ENCODE measurements at regions not wholly inside any gene's neighbourhood (a gene's known extent, or its start where the extent isn't known, plus 50 kb on each side); places are given as distances from the start of the nearest gene placed in this dataset.

- Histone ChIP-seq H3K4me3 (no peak overlapping the region), H3K27ac (replicated peaks in 1 of 4) (no peak overlapping the region), H3K36me3 (no peaks in the 10 kb centered on the region), H3K4me1 (peaks cover 3 to 17% (median 8%) of the 10 kb centered on the region in 4 donors), H3K9me3 (no peaks in the 10 kb centered on the region), H3K27me3 (peaks cover 0 to 11% (median 0%) of the 10 kb centered on the region in 4 donors)
- no peak for DNase-seq (ENCODE audit: extremely low spot score)
- 77% methylated on average over 3 of the region's 3 CpGs for WGBS
- TF ChIP-seq EP300 (IDR thresholded peaks at IDR 0.05) = no peak
- TF ChIP-seq POLR2A (IDR thresholded peaks at IDR 0.05; ENCODE audit: low read depth) = no peak
- no peak for TF ChIP-seq CTCF (IDR thresholded peaks at IDR 0.05)
- TF ChIP-seq POLR2AphosphoS5 (IDR thresholded peaks at IDR 0.05) = no peak
- intact Hi-C loops (cut with DNase I) = no loop called here
Measured at GRCh38 chr20:22799687-22800086, 215.3 kb upstream of the FOXA2 start.

- intact Hi-C loops (cut with DNase I) = no loop called here
Measured at GRCh38 chr20:22800129-22800528, 215.8 kb upstream of the FOXA2 start.

GRCh38 chr20:22801528-22801927 is 217.2 kb upstream of the FOXA2 start:
- Histone ChIP-seq H3K36me3 (no peaks in the 10 kb centered on the region), H3K27ac (replicated peaks in 1 of 4) (no peak overlapping the region), H3K9me3 (no peaks in the 10 kb centered on the region), H3K27me3 (peaks cover 0 to 11% (median 0%) of the 10 kb centered on the region in 4 donors), H3K4me3 (no peak overlapping the region), H3K4me1 (no peaks in the 10 kb centered on the region)
- intact Hi-C loops (cut with DNase I) = no loop called here
- WGBS = 35% methylated on average over 4 of the region's 4 CpGs
- no peak for DNase-seq (ENCODE audit: extremely low spot score)
- no peak for TF ChIP-seq POLR2AphosphoS5 (IDR thresholded peaks at IDR 0.05)
- TF ChIP-seq POLR2A (IDR thresholded peaks at IDR 0.05; ENCODE audit: low read depth) = no peak
- TF ChIP-seq CTCF (IDR thresholded peaks at IDR 0.05) = no peak
- TF ChIP-seq EP300 (IDR thresholded peaks at IDR 0.05) = no peak

More at GRCh38 chr20:22800129-22800528, 215.8 kb upstream of the FOXA2 start:
- H3K27ac ChIP-seq (replicated peaks in 1 of 4) = no peak overlapping the region
- H3K36me3 ChIP-seq = no peaks in the 10 kb centered on the region
- H3K27me3 ChIP-seq = peaks cover 0 to 11% (median 0%) of the 10 kb centered on the region in 4 donors
- 78% methylated on average over 1 of the region's 1 CpG for WGBS
- no peak overlapping the region for H3K4me3 ChIP-seq
- H3K9me3 ChIP-seq = no peaks in the 10 kb centered on the region
- H3K4me1 ChIP-seq = peaks cover 0 to 12% (median 5%) of the 10 kb centered on the region in 4 donors
- TF ChIP-seq CTCF (IDR thresholded peaks at IDR 0.05) = no peak
- TF ChIP-seq POLR2A (IDR thresholded peaks at IDR 0.05; ENCODE audit: low read depth) = no peak
- no peak for TF ChIP-seq POLR2AphosphoS5 (IDR thresholded peaks at IDR 0.05)
- TF ChIP-seq EP300 (IDR thresholded peaks at IDR 0.05) = no peak
- no peak for DNase-seq (ENCODE audit: extremely low spot score)

- Histone ChIP-seq H3K27ac (replicated peaks in 1 of 4) (no peak overlapping the region), H3K4me1 (no peaks in the 10 kb centered on the region), H3K4me3 (no peak overlapping the region), H3K9me3 (no peaks in the 10 kb centered on the region), H3K27me3 (peaks cover 0 to 11% (median 0%) of the 10 kb centered on the region in 4 donors), H3K36me3 (no peaks in the 10 kb centered on the region)
- WGBS = 87% methylated on average over 2 of the region's 2 CpGs
- DNase-seq (ENCODE audit: extremely low spot score) = no peak
- intact Hi-C loops (cut with DNase I) = no loop called here
- TF ChIP-seq POLR2AphosphoS5 (IDR thresholded peaks at IDR 0.05) = no peak
- no peak for TF ChIP-seq EP300 (IDR thresholded peaks at IDR 0.05)
- no peak for TF ChIP-seq POLR2A (IDR thresholded peaks at IDR 0.05; ENCODE audit: low read depth)
- TF ChIP-seq CTCF (IDR thresholded peaks at IDR 0.05) = no peak
Measured at GRCh38 chr20:22802296-22802695, 217.9 kb upstream of the FOXA2 start.

GRCh38 chr20:22805219-22805618 is 220.8 kb upstream of the FOXA2 start:
- peaks cover 0 to 11% (median 0%) of the 10 kb centered on the region in 4 donors for H3K27me3 ChIP-seq
- 53% methylated on average over 4 of the region's 4 CpGs for WGBS
- no peaks in the 10 kb centered on the region for H3K36me3 ChIP-seq
- intact Hi-C loops (cut with DNase I) = no loop called here
- H3K4me3 ChIP-seq = no peak overlapping the region
- no peaks in the 10 kb centered on the region for H3K4me1 ChIP-seq
- TF ChIP-seq EP300 (IDR thresholded peaks at IDR 0.05) = no peak
- TF ChIP-seq POLR2A (IDR thresholded peaks at IDR 0.05; ENCODE audit: low read depth) = no peak
- no peak for TF ChIP-seq CTCF (IDR thresholded peaks at IDR 0.05)
- TF ChIP-seq POLR2AphosphoS5 (IDR thresholded peaks at IDR 0.05) = no peak
- no peak overlapping the region for H3K27ac ChIP-seq (replicated peaks in 1 of 4)
- no peaks in the 10 kb centered on the region for H3K9me3 ChIP-seq
- DNase-seq (ENCODE audit: extremely low spot score) = no peak
